ENCODE measurements at regions not wholly inside any gene's neighbourhood (a gene's known extent, or its start where the extent isn't known, plus 50 kb on each side); places are given as distances from the start of the nearest gene placed in this dataset.
"Not testable (repeated sequence)": the region's sequence is repeated elsewhere in the genome, so short reads cannot be mapped to it uniquely, and the experiment has no call there.

DNA sequence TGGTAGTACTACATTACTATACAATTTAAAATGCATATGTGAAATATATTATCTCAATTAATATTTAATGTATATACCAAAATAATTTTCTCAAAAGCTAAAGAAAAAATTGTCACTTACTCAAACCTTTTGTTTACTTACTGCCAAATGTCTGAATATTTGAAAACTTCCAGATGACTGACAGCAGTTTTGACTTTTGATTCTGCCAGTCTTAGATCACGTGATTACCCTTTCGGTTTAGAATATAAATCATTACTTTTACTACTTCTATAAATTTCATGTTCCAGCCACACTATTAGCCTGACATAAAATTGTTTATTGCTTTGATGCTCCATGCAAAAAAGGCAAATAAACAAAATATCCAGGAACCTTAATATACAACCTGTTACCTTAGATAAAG lies 680.7 kb upstream of the ID4 start:
- DNase-seq (ENCODE audit: low spot score), result no peak

DNA sequence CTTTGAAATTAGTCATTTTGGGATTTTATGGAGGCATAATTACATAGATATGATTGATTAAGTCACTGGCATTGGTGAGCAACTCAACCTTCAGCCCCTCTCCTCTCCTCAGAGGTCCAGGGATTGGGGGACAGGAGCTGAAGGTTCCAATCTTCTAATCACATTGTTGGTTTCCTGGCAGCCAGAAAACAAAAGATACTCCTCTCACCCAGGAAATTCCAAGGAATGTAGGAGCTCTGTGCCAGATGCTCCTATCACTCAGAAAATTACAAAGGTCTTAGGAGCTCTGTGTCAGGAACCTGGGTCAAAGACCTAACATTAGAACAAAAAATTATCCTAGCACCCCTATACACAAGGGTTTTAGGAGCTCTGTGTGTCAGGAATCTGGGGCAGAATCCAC lies 679.7 kb upstream of the ID4 start:
- DNase-seq (ENCODE audit: low spot score), result no peak

DNA sequence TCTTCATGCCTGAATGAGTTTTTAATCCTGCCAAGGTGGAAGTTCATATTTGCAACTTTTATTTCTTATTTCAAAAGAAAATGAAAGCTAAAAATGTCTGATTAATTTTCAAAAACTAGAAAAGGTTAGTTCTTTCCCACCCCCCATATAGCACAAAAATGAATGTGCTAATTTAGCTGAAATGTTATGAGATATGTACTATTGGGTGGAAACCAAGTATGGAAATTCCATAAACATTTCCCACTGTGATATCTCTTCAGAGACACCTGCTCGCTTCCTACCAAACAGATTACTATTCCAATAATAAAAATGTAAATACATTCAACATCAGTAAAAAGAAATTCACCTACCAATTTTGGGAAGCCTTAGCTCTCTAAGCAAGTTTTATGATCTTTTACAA lies 678.6 kb upstream of the ID4 start:
- no peak for DNase-seq (ENCODE audit: low spot score)

DNA sequence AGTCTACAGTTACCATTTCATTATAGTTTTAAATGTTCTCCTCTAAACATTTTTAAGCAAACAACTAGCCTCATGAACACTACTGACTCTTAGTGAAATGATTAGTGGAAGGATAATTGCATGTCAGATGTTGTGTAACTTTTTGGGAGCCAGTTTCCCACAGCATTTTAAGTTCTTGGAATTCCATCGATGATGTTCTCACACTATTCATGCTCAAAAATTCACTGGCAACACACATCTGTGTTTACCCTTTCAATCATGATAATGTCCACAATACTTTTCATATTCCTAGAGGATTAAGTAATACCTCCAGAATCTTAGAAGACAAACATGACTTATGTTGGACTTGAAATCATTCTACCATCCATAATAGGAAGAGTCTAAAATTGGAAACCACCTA lies 678.1 kb upstream of the ID4 start:
- DNase-seq (ENCODE audit: low spot score), result no peak

DNA sequence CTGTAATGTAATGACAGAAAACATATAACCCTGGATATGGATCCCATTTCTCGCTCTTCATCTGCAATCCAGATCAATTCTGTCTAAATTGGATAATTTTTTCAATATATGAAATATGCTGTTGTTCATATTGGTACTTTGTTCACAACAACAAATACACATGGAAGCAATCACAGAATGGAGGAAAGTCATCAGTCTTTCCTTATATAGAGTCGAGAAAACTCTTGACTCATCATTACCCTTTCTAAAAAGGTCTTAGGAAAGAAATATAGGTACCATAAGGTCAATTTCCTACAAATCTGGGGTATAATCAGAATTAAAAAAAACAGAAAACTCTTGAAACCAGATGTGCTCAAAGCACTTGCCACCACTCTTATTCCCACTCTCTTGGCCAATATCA lies 677.6 kb upstream of the ID4 start:
- DNase-seq (ENCODE audit: low spot score), result no peak

DNA sequence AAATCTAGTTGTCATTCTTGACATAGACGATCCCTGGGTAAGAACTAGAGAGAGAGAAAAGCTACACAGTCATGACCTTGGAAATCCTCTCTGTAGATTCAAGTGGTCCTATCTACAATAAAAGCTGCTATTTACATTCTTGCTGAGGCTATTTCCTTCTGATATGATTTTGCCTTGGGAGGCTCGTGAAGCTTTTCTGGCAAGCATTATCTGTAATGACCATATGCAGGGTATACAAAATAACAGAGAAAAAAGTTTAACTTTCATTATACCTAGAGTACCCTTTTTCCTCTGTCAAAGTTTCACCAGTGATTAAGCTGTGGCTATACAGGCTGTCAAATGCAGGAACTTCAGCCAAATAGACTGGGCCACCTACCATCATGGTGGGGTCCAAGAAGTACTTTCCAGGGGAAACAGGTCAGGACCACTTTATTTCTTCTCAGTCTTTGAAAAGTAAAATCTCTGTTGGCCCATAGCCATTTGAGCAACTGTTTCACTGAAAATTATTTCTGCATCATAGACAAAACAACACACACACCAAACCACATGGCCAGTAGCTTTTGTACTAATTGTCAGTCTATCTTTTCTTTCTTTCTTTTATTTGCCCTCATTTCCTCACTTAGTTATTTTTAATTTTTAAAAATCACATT lies 677.0 kb upstream of the ID4 start:
- no peak for DNase-seq (ENCODE audit: low spot score)

DNA sequence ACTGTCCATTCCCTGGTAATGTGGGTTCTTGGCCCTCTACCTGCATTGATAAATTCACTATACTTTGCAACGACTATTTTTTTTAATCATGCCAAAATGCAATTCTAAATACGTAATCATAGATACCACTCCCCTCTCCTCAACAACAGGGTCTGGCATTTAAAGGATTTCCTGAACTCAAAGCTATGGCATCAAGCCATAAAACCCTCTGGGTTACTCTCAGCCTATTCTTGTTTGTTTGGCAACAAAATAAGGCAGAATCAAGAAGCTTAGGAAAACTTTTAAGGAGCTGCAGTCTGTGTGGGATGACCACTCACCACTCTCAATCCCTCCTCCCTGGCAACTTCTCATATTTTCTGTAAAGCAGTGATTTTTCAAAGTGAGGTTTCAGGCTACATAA lies 669.9 kb upstream of the ID4 start:
- DNase-seq (ENCODE audit: low spot score), result no peak

DNA sequence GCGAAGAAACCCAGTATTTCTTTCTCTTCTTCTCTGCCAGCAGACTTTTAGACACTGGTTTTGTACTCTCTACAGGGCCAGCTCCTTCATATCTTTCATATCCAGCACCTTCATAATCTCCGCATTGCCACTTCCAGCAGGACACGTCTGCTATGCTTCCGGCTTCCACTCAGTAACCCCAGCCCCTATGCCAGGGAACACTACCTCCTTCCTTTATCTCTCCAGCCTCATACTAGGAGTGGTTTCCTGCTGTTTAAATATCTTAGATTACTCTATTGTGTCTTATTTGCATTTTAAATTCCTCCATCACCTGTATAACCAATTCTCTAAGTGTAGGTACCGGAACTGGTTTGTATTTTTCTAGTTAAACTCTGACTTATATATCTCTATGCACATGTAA lies 667.8 kb upstream of the ID4 start:
- DNase-seq (ENCODE audit: low spot score), result no peak

DNA sequence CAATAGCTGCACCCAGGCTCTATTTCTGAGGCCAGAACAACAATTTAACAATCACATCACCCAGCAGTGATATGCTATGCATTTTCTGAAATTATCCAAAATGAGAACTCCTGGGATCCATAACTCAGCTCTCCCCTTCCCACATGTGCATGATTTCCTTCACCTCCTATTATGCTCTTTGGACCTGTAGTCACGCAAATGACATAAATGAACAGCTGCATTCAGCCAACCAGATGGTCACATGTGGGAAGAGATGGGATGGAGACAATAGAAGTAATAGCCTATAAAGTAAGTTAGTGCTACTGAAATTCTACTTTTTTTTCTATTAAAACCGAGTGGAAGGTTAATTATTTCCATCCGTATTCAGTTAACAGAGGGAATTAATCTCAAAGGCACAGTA lies 662.1 kb upstream of the ID4 start:
- DNase-seq (ENCODE audit: low spot score), result no peak

DNA sequence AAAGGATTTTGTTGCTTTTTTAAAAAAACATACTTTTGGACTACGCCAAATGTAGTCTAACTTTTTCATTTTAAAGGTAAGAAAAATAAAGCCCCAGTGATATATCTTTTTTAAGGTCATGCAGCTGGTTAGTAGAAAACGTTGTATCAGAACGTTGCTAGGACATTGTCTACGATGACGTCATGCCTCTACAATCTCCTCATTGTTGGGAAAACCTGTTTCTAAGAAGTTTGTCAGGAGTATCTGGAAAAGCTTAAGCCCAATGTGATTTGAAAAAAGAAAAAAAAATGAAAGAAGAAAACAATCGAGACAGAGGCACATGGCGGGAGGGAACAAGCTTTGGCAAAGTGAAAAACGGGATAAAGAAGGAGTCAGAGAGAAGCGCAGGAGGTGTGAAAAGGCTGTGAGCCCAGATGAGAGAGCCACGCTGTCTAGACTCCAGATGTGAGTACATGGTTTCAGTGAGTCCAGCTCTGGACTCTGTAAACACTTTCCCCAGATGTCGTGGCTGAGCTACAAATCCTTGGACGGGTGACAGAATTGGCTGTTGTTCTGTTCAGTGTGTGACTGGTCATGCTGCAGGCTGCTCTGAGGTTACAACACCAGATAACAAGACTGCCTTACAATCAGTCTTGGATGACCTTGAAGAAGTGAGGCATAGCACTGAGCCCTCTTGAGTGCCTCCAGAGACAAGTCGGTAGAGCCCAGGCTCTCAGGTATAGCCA lies 656.7 kb upstream of the ID4 start:
- no peak for DNase-seq (ENCODE audit: low spot score)

DNA sequence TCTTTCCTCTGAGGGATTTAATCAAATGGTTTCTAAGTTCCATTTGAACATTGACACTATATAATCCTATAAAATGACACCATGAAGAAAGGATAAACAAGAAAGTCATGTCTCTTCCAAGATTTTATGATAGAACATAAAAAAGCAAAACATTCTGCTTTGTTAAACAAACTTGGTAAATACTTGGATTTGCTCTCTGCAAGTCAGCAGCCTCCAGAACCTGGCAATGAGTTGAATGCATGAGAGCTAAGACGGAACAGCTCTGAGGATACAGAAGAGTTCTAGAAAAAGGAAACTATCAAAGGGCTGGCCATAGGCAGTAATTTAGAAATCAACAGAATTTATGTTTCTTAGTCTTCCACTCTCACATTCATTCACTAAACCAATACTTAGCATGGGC lies 656.0 kb upstream of the ID4 start:
- no peak for DNase-seq (ENCODE audit: low spot score)

DNA sequence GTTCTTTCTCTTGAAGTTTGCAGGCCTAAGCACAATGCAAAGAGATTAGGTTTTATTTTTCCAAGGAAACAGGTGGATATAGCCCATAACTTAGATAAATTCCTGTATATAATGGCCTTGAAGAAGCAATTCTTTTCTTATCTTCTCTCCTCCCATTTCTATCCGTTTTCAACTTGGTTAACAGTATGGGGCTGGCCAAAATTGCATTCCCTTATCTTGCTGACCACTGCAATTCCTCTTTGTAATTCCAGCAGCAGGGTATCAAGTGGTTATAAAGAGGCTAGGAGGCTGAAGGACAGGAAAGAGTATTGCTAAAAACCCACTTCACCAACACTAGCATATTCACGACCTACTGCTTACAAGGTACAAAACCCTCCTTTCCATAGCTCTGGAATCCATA lies 643.5 kb upstream of the ID4 start:
- DNase-seq (ENCODE audit: low spot score), result no peak

DNA sequence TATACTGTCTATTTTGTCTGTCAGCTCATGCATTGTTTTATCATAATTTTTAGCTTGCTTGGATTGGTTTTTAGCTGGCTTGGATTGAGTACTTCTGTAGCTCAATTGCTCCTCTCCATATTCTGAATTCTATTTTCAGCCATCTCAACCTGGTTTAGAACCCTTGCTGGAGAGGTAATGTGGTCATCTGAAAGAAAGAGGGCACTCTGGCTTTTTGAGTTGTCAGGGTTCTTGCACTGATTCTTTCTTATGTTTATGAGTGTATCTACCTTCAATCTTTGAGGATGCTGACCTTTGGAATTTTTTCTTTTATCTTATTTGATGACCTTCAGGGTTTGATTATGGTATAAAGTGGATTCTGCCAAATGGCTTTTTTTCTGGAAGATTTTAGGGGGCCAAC lies 632.7 kb upstream of the ID4 start:
- DNase-seq (ENCODE audit: low spot score), result no peak

DNA sequence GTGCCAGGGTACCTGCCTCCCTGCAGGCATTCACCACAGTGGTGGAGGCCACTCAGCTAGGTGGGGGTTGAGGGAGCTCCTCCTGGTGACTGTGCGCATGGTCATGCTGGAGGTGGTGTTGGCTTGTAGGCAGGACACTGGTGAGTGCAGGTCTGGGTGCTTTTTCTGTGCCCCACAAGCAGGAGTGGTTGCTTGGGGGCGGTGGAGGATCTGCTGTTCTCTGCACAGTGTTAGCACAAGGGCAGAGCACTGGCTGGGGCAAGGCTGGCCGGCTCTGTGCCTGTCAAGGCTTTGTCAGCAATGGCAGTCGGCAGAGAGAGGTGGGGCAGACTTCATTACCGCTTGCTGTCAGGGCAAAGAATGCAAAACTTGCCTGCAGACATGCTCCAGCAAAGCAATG lies 632.1 kb upstream of the ID4 start:
- DNase-seq (ENCODE audit: low spot score), result no peak

DNA sequence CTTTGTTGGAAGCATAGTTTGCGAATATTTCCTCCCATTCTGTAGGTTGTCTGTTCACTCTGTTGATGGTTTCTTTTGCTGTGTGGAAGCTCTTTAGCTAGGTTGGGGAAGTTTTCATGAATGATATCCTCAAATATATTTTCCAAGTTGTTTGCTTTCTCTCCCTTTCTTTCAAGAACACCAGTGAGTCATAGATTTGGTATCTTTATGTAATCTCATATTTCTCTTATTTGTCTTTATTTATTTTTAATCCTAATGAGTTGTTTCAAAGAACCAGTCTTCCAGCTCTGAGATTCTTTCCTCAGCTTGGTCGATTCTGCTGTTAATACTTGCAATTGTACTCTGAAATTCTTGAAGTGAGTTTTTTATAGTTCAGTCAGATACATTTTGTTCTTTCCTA lies 628.0 kb upstream of the ID4 start:
- no peak for DNase-seq (ENCODE audit: low spot score)

DNA sequence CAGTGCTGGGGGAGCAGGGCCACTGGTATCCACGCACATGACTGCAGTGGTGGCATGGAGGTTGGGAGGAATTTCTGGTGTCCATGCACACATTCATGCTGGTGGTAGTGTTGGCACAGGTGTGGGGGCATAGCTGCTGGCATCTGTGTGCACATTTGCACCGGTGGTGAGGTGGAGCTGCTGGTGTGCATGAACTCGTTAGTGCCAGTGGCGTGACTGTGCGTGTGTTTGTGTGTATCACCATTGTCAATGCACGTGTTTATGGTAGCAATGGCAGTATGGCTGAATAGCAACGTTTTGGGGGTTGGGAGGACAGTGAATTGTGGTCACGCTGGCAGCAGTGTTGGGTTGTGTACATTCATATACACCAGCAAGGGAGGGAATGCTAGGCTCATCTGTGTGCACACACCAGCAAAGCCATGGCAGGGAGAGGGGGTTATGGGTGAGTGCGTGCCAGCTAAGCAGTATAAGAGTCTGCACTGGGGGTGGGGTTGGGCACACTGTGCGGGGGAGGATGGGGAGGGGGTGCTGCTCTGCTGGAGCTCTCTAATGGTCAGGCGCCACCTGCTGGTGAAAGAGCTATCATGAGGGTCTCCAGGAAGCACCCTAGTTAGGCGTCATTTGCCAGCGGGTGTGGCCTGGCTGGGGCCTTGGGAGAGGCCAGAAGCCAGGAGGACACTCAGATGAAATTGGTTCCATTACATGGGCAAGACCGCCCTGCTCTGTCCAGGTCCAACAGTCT lies 626.1 kb upstream of the ID4 start:
- DNase-seq (ENCODE audit: low spot score), result no peak

DNA sequence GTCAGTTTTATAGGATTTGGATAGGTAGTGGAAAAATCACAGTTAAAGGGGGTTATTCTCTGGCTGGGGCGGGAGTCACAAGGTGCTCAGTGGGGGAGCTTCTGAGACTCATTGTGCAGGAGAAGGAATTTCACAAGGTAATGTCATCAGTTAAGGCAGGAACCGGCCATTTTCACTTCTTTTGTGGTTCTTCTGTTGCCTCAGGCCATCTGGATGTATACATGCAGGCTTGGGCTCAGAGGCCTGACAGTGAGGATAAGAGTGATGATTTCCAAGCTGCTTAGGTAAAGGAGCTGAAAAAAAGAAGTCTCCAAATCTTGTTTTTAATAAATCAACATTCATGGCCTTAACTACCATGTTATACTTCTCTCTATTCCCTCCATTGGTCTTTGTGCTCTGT lies 622.9 kb upstream of the ID4 start:
- no peak for DNase-seq (ENCODE audit: low spot score)

DNA sequence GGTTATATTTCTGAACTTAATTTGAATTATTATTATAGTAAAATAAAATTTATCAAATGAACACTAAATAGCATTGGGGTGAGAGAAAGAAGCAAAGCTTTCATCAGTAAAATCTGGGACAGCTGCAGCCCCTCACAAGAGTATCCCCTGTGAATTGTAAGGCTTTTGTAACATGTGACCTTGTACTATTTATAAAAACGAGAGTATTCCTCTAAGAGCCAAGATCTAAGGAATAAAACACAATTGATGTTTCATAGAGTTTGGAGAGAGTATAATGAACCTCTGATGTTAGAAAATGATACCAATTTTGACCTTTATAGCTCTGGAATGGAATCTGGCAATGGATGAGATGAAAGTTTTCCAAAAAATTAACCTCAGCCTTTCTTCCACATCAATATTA lies 617.2 kb upstream of the ID4 start:
- no peak for DNase-seq (ENCODE audit: low spot score)

DNA sequence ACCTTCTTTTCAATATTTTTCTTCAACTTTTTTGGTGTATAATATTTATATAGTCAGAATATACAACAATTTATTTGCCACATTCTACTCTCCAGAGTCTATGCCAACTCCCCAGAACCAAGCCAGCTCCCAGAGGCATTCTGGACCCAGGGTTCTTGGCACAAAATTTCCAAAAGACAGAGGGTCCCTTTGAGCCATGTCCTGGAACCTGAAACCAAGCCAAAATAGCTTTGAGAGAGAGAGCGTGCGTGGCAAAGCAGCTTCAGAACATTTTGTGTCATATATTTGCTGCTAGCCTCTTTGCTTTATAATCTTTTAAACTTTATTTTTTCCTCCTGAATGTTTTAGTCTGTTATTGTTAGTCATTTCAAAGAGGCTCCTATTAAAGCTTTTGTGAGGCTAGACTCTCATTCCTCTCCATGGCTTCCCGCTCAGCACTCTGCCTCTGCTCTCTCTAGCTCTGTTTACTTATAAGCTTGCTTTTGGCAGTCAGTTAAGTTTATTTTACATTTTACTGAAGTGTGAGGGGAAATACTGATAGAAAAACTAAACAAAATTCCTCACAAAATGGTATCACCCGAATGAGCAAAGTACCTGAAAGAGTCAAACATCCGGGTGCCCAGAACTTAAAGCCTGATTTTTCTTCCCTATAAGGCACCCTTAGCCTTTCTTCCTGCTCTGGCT lies 605.1 kb upstream of the ID4 start:
- peak; percentile 18 for DNase-seq (ENCODE audit: low spot score)

DNA sequence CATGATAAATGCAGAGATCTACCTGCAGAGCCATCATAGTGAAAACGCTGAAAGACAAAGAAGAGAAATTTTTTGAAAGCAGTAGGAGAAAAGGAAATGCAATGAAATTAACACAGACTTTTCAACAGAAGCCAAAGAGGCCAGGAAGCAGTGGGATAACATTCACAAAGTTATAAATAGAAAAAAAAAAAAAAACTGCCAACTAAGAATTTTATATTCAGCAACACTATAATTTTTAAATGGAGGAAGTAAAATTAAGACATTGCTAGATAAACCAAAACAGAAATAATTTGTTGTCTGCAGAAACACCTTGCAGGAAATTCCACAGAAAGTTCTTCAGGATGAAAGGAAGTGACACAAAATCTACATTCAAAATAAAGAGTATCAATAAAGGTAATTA lies 591.5 kb upstream of the ID4 start:
- DNase-seq (ENCODE audit: low spot score), result no peak

DNA sequence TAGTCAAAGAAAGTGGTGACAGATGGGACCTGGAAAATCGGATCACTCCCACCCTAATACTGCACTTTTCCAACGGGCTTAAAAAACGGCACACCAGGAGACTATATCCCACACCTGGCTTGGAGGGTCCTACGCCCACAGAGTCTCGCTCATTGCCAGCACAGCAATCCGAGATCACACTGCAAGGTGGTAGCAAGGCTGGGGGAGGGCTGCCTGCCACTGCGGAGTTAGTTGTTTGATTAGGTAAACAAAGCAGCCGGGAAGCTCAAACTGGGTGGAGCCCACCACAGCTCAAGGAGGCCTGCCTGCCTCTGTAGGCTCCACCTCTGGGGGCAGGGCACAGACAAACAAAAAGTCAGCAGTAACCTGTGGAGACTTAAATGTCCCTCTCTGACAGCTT lies 590.0 kb upstream of the ID4 start:
- DNase-seq (ENCODE audit: low spot score), result not testable (repeated sequence)

DNA sequence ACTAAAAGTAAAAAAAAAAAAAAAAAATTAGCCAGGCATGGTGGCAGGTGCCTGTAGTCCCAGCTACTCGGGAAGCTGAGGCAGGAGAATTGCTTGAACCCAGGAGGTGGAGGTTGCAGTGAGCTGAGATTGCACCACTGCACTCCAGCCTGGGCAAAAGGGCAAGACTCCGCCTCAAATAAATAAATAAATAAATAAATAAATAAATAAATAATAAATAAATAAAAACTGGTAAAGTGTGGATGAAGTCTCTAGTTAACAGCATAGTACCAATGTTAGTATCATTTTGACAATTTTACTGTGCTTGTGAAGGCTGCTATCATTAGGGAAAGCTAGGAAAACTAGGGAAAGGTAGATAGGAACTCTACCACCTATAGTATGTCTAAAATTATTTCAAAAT lies 581.0 kb upstream of the ID4 start:
- not testable (repeated sequence) for DNase-seq (ENCODE audit: low spot score)

DNA sequence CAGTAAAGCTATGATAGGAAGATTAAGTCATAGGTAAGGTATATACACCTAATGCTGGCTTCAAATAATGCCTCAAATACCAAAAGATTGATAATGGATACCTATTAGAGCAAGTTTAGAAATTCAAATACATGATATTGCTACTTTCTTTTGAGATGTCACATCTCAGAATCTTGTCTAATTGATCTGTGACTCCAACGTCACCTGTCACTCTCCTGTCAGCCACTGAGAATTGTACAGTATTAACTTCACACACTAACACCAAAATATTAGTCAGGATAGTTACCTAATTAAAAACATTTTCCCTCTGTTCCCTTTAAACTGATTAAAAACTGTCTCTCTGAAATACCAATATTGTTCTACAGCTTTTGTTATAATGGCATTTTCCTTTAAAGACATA lies 575.5 kb upstream of the ID4 start:
- no peak for DNase-seq (ENCODE audit: low spot score)

Data from cerebellar cortex (tissue), 1 donor.